HG03280 (cell line): ENCODE measurements at regions not wholly inside any gene's neighbourhood (a gene's known extent, or its start where the extent isn't known, plus 50 kb on each side); places are given as distances from the start of the nearest gene placed in this dataset.
"Not testable (repeated sequence)": the region's sequence is repeated elsewhere in the genome, so short reads cannot be mapped to it uniquely, and the experiment has no call there.

Source experiments
- ATAC-seq: cut with Tn5 transposase; IDR thresholded peaks from one replicate; pipeline ENCODE4 v1.9.1; 2021; ENCODE audit warnings: mild to moderate bottlenecking, moderate library complexity; ENCODE audit not compliant: unreplicated experiment

DNA sequence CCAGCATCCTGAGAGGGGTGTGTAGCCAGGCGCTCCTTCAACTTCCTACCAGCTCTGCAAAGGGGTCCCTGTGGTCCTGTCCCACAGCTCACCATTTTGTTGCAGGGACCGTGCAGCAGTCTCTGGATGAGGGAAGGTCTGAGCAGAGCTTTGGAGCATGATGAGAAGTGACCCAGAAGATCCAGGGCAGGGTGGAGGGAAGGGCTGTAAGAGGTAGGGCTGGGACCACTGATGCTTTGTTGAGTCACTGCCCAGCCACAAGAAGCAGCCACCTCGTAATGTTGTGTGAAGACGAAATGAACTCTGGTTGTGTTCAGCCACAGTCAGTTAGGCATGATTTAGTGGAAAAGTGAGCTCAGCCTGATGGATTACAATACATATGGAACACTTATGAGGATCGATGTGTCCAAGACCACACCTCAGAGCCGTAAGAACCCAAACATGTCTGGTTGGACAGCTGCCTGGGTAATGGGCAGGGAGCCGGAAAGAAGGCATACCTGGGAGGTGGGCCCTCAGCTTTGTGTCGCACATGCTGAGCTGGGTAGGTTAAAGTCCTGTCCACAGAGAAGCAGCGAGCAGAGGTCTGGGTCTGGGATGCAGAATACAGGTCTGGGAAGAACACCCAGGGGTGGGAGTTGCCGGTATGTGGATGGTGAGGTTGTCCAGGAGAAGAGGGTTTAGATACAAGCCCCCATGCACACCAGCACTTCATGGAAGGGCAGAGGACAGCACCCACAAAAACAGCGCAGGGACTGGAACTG lies 250.1 kb downstream of the GADD45G start:
- no peak for ATAC-seq

GRCh38 chr9:89856296-89856695 lies 251.5 kb downstream of the GADD45G start:
- not testable (repeated sequence) for ATAC-seq

DNA sequence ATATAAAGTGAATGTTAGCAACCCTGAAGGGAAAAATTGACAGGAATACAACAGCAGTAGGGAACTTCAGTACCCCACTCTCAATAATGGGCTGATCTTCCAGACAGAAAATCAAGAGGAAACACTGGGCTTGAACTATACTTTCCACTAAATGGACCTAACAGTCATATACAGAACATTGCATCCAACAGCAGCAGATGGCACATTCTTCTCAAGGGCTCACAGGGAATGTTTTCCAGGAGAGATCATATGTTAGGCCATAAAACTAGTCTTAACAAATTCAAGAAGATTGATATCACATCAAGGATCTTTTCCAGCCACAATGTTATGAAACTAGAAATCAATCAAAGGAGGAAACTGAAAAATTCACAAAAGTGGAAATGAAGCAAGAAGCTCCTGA lies 252.1 kb downstream of the GADD45G start:
- ATAC-seq: not testable (repeated sequence)

DNA sequence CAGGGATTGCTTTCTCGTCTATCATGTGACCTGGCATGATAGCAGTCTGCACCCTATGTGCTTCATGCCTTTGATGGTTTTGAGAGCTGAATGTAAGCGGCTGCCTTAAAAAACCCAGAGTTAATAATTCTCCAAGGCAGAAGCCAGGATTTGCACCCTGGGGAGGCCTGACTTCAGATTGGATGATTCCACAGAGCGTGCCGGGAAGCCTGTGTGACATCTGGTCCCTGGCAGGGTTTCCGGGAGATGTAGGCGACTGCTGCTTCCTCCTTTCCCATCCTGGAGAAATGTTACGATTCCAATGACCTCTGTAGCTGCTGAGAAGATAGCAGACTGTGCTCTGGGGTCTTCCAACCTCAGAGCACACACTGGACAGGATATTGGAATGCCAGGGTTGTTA lies 255.0 kb downstream of the GADD45G start:
- ATAC-seq: not testable (repeated sequence)

DNA sequence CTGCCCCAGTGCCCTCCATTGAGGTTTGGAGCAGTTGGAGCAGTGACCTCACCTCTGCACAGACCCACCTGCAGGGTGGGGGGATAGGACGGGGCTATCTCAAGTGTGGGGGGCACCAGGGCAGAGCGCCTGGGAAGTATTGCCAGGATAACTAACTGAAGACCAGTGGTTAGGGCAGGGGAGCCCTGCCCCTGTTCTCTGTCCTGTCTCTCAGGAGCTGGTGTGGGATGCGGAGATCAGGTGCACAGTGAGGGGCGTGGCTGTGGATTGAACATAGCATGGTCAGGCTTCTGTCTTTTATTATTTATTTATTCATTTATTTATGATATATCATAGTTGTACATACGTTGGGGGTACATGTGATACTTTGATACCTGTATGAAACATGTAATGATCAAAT lies 256.6 kb downstream of the GADD45G start:
- ATAC-seq: not testable (repeated sequence)

- no peak for ATAC-seq
These were observed 257.5 kb downstream of the GADD45G start for GRCh38 chr9:89862316-89862715.

- ATAC-seq: no peak
These were observed 258.3 kb downstream of the GADD45G start for GRCh38 chr9:89863141-89863540.

DNA sequence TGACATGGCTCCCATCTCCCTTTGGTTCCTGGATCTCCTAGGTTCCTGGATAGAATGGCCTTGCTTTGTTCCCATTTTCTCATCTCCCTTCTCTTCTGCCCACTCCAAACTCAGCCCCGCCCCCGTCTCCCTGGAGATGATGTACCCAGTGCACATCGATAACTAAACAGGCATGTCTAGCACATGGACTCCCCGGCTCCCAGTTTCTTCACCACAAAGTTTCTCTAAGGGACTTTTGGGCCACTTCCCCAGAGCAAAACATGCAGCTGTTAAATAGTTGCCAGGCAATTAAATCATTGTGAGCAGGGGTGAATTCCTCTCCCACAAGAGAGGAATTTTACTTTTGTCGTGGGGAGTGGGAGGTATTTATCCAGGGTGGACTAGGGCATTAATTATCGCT lies 259.0 kb downstream of the GADD45G start:
- no peak for ATAC-seq

- no peak for ATAC-seq
These were observed 259.4 kb downstream of the GADD45G start for GRCh38 chr9:89864257-89864656.

GRCh38 chr9:89864731-89865130 lies 259.9 kb downstream of the GADD45G start:
- no peak for ATAC-seq

DNA sequence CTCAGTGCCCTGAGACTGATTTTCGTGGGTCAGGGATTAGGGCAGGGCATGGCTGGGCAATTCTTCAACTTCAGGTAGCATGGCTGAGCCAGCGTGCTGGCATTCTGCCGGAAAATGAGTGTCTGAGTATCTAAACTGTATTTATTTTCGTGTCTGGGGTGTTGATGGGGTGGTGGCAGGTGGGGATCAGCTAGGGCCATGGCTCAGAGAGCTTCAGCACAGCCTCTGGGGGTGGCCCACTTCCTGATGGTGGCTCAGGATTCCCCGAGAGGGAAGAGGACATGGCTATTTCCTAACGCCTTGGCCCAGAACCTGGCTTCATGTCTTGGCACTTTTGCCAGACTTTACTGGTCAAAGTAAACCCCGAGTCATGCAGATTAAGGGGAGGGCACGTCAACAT lies 260.5 kb downstream of the GADD45G start:
- no peak for ATAC-seq

- ATAC-seq: no peak
These were observed 261.2 kb downstream of the GADD45G start for GRCh38 chr9:89865981-89866380.

DNA sequence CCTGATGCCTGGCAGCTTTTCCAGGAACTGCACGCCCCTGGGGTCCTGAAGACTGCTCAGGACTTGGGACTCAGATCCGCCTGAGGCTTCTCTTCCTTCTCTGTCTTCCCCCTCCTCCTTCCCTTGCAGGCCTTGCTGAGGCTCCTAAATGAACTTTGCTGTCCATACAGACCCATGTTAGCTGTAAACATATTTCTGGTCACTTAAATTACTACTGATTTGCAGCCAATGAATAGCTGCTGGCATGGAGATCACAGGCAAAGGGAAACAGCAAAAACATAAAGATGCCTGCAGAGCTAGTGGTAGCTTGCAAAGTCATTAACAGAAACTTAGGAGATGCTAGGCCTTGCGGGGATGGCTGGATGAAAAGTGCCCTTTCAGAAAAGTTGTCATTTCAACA lies 261.9 kb downstream of the GADD45G start:
- no peak for ATAC-seq

DNA sequence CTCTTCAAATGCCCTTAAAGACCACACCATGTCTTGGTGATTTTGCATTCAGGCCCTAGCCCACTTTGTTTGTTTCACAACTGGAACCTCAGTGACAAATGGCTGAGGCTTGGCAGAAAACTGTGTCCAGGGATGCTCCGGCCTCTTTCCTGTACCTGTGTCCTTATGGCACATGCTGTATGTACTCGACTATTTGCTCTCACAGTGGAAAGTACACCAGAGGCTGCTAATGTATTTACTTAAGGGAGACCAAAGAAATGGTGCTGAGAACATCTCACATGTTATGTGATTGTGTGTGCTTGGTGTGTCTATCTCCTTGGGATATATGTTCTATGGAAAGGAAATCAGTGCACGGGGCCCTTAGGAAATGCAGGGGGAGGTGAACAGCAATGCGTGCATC lies 263.3 kb downstream of the GADD45G start:
- ATAC-seq: no peak

DNA sequence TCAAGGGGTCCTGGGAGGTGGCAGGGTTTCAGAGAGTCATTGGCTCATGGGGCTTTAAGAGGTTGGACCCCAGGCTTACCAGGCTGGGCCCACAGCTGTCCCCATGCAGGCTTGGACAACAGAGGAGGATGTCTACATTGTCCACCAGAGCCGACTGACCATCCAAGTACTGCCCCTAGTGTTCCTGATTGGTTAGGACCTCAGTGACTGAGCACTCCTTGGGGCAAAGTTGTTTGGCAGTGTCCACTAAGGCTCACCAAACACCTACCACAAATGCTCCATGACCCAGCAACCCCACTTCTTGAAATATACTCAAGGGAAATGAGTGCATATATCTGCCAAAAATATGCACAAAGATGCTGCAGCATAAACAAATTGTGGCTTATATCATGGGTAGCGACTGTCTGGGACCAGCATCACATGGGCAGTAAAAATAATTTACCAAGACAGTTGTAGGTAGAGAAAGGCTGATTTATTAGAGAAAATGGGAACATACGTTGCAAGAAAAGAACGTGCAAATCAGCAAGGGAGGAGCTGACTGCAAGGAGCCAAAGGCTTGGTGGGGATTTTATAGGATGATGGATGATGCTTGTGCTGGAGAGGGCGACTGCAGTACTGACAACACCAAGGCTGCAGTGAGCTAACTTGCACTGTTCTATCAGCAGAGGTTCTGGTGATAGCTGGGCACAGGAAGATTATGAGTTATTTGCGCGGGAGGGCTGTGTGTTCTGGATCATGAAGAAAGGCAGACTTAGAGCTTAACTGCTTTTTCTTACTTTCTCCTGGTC lies 265.2 kb downstream of the GADD45G start:
- ATAC-seq: no peak

- ATAC-seq: no peak
These were observed 267.1 kb downstream of the GADD45G start for GRCh38 chr9:89871871-89872331.

DNA sequence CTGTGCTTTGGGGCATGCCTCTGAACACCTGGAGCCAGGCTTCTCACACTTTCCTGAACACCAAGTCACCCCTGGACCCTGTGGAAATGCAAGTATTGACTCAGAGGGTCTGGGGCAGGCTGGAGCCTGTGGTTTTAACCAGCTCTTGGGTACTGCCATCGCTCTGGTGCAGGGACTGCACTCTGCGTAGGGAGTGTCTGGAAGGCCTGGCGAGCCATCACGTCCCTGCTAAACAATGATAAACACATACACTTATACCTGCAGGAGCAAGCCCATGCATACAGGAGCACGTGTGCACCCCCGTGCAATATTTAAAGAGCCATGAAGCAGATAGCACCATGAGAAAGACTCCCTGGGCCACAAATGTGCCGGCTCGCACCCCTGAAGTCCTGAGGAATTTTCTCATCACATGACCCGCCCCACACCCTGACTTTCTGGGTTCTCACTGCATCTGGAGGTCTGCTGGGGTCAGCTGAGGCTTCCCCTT lies 267.7 kb downstream of the GADD45G start:
- ATAC-seq: no peak

DNA sequence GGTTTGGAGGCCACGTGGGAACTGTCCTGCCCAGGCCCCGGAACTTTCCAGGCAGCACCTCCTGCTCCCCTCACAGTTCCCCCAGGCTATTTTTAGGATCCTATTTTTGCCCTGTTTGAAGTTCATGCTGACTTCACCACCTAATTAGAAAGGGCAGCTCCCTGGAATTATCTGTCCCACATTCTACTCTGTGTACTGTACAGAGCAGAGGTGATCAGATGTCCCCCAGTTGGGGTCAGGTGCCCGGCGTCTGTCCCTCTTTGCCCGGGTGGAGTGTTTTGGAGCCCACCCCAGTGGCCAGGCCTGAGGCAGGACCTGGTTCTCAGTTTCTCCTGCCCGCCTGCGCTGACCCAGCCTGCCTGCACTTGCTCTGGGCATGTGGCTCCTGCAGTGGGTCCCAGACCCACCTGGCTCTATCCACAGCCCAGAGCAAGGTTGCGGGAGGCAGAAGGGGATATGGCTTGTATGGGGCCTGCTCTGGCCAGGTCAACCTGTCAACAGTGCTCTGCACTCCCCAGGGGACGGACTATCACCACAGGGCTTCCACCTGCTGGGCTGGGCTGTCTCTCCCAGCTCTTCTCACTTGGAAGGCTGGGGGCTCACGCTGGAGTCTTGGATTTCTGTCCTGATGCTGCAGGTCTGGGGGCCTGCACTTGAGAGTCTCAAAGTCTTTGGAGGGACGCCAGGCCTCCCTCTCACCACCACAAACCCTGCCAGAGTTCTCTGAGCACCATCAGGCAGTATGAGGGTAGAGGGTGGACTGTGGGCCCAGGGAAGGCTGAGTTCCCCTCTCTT lies 268.3 kb downstream of the GADD45G start:
- ATAC-seq: no peak

GRCh38 chr9:89873801-89874200 lies 269.0 kb downstream of the GADD45G start:
- no peak for ATAC-seq

DNA sequence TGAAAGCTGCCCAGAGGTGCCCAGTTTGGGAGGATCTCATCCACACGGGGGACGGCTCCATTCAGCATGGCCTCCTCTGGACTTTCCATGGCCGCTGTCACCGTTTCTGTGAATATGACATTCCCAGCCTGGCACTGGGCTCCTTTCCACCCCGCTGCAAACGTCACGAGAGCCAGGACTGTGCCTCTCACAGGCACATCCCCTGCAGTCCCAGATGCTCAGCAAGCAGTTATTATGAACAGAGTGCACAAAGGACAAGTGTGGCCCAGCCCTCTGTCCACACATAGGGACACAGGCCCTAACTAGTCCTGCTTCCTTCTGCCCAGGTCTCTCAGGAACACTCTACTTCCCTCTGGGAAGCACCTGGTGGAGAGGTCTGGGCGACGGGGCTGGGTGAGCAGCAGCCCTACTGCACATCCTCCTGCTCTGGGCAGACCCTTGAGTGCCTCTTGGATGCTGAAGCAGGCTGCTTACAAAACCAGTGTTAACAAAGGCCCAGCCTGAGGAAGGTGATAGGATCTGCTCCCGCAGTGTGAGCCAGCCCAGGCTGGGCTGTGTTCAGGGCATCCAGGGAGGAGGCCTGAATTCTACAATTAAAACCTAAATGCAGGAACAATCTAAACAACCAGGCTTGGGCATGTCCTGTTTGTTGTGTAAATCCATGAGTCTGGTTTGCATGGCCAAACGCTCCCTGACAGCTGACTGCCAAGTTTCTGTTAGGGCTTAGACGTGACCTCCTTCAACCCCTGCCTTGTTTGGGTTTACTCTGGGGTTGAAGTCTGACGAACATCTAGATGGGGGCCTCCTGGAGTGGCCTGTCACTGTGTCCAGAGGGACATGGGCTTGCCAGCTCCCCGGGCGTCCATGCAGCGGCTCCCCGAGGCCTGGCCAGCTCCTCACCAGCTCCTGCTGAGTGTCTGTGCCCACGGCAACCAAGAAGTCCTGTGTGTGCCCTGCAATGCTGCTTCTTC lies 269.8 kb downstream of the GADD45G start:
- no peak for ATAC-seq
